ENCODE measurements at regions not wholly inside any gene's neighbourhood (a gene's known extent, or its start where the extent isn't known, plus 50 kb on each side); places are given as distances from the start of the nearest gene placed in this dataset.

GRCh38 chr2:47620770-47621437 lies 50.1 kb upstream of the KCNK12 start:
- TF ChIP-seq CTCF (IDR thresholded peaks at IDR 0.05) = no peak
- no peak for ATAC-seq (ENCODE audit: insufficient number of reproducible peaks, low FRiP score, low read depth)
- DNase-seq (ENCODE audit: low spot score) = no peak
- H3K4me3 ChIP-seq = no peak overlapping the region
- H3K4me1 ChIP-seq (ENCODE audit: control insufficient read depth in 1 of 2, low read depth in 2 of 2) = no peaks in the 10 kb centered on the region
- H3K36me3 ChIP-seq = no peaks in the 10 kb centered on the region
- H3K27me3 ChIP-seq (replicated peaks; ENCODE audit: insufficient read depth) = no peaks in the 10 kb centered on the region
- no peaks in the 10 kb centered on the region for H3K9me3 ChIP-seq
- no peak overlapping the region for H3K27ac ChIP-seq

Data from thoracic aorta (tissue), 2 donors.